Mucosa of descending colon (tissue), 3 donors: ENCODE measurements at regions not wholly inside any gene's neighbourhood (a gene's known extent, or its start where the extent isn't known, plus 50 kb on each side); places are given as distances from the start of the nearest gene placed in this dataset.

Source experiments
- ATAC-seq: fragments of 200-7000 bp; cut with Tn5 transposase; one replicate; pipeline ENCODE4 v1.9.1; 2020; ENCODE audit warnings: mild to moderate bottlenecking, moderate library complexity
- DNase-seq, 3 donors: peaks; one replicate each; pipeline ENCODE4 v3.0.0-alpha.2; 2020
- H3K36me3 ChIP-seq: fragments of 200-600 bp; one replicate; pipeline ENCODE4 v1.8.0; 2021; ENCODE audit warnings: low read depth, mild to moderate bottlenecking
- H3K4me1 ChIP-seq: fragments of 200-600 bp; one replicate; pipeline ENCODE4 v1.8.0; 2021; ENCODE audit warnings: low read depth, mild to moderate bottlenecking
- H3K4me3 ChIP-seq: fragments of 200-600 bp; one replicate; pipeline ENCODE4 v1.8.0; 2021; ENCODE audit warnings: mild to moderate bottlenecking
- H3K9me3 ChIP-seq: fragments of 200-600 bp; one replicate; pipeline ENCODE4 v1.8.0; 2021; ENCODE audit warnings: mild to moderate bottlenecking
- CTCF ChIP-seq: fragments of 200-600 bp; IDR thresholded peaks from one replicate; pipeline ENCODE4 v1.8.0; 2022; ENCODE audit warnings: antibody characterized with exemption, mild to moderate bottlenecking
- intact Hi-C, 2 donors: fragments of 100-400 bp; cut with DNase I in 1 of 2; cut with micrococcal nuclease in 1 of 2; formaldehyde crosslinking; loops; one replicate each; pipeline versions ENCODE4 v1.11.0 to v1.11.1; 2022; cut with DNase I, micrococcal nuclease
- donor health status: DM: no; HTN: no; CAD: no; lungs with moderate emphysema.
- donor health status: DM: no; HTN: no; CAD: no.
- donor health status: DM: no; HTN: yes; CAD: no.

- Histone ChIP-seq H3K4me3 (no peak overlapping the region), H3K9me3 (no peaks in the 10 kb centered on the region), H3K36me3 (no peaks in the 10 kb centered on the region), H3K4me1 (no peaks in the 10 kb centered on the region)
- no peak for TF ChIP-seq CTCF
- DNase-seq (no peak), ATAC-seq (no peak)
- intact Hi-C loops = no loop called here
Observed at GRCh38 chr2:119104414-119104813, 54.1 kb downstream of the C1QL2 start.

- H3K36me3 ChIP-seq = no peaks in the 10 kb centered on the region
- no peaks in the 10 kb centered on the region for H3K4me1 ChIP-seq
- TF ChIP-seq CTCF = no peak
- H3K4me3 ChIP-seq = no peak overlapping the region
- no peak for ATAC-seq
- no peaks in the 10 kb centered on the region for H3K9me3 ChIP-seq
- no peak for DNase-seq
- intact Hi-C loops = no loop called here
Observed at GRCh38 chr2:119102964-119103363, 55.6 kb downstream of the C1QL2 start.

GRCh38 chr2:119088416-119088815, 70.1 kb downstream of the C1QL2 start:
- ATAC-seq (no peak), DNase-seq (no peak)
- intact Hi-C loops = no loop called here
- no peaks in the 10 kb centered on the region for H3K9me3 ChIP-seq
- no peak overlapping the region for H3K4me3 ChIP-seq
- H3K36me3 ChIP-seq = no peaks in the 10 kb centered on the region
- H3K4me1 ChIP-seq = no peaks in the 10 kb centered on the region
- TF ChIP-seq CTCF = no peak

GRCh38 chr2:119086327-119086726, 72.2 kb downstream of the C1QL2 start:
- no peaks in the 10 kb centered on the region for H3K36me3 ChIP-seq
- H3K4me1 ChIP-seq = no peaks in the 10 kb centered on the region
- H3K4me3 ChIP-seq = no peak overlapping the region
- DNase-seq (peak in 1 of 3 donors; percentile 4), ATAC-seq (peak; percentile 70)
- intact Hi-C loops = no loop called here
- no peaks in the 10 kb centered on the region for H3K9me3 ChIP-seq
- no peak for TF ChIP-seq CTCF

GRCh38 chr2:119085613-119086012, 72.9 kb downstream of the C1QL2 start:
- H3K36me3 ChIP-seq = no peaks in the 10 kb centered on the region
- no peak overlapping the region for H3K4me3 ChIP-seq
- intact Hi-C loops = no loop called here
- no peak for TF ChIP-seq CTCF
- H3K9me3 ChIP-seq = no peaks in the 10 kb centered on the region
- peak; percentile 37 for ATAC-seq
- DNase-seq = peak in 1 of 3 donors; percentile 3
- H3K4me1 ChIP-seq = no peaks in the 10 kb centered on the region

GRCh38 chr2:119083416-119083815, 75.1 kb downstream of the C1QL2 start:
- intact Hi-C loops = no loop called here
- H3K9me3 ChIP-seq = no peaks in the 10 kb centered on the region
- H3K4me3 ChIP-seq = no peak overlapping the region
- H3K36me3 ChIP-seq = no peaks in the 10 kb centered on the region
- DNase-seq (no peak), ATAC-seq (no peak)
- H3K4me1 ChIP-seq = no peaks in the 10 kb centered on the region
- no peak for TF ChIP-seq CTCF
